HG03025 (cell line): ENCODE measurements at regions not wholly inside any gene's neighbourhood (a gene's known extent, or its start where the extent isn't known, plus 50 kb on each side); places are given as distances from the start of the nearest gene placed in this dataset.

Experiments
- ATAC-seq: cut with Tn5 transposase; IDR thresholded peaks from one replicate; pipeline ENCODE4 v1.9.1; 2021; ENCODE audit warnings: mild to moderate bottlenecking, moderate library complexity; ENCODE audit not compliant: unreplicated experiment, low FRiP score

DNA sequence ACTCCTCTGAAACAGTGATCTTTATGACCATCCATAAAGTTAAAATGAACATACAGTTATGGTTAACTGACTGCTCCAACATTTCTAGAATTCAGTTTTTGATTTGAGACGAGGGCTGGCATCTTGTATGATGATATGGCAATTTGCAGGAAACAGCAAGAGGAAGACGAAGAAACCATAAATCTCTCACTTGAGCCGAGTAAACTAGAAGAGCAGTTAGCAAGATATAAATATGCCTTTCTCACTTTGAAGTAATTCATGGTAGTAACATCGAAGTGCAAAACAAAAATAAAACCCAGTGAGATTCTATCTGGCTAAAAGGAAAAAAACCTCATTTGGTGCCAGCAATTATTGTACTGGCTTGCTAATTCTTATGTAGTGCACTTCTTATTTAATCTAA, 139.0 kb upstream of the SPRY1 start:
- ATAC-seq, result no peak

DNA sequence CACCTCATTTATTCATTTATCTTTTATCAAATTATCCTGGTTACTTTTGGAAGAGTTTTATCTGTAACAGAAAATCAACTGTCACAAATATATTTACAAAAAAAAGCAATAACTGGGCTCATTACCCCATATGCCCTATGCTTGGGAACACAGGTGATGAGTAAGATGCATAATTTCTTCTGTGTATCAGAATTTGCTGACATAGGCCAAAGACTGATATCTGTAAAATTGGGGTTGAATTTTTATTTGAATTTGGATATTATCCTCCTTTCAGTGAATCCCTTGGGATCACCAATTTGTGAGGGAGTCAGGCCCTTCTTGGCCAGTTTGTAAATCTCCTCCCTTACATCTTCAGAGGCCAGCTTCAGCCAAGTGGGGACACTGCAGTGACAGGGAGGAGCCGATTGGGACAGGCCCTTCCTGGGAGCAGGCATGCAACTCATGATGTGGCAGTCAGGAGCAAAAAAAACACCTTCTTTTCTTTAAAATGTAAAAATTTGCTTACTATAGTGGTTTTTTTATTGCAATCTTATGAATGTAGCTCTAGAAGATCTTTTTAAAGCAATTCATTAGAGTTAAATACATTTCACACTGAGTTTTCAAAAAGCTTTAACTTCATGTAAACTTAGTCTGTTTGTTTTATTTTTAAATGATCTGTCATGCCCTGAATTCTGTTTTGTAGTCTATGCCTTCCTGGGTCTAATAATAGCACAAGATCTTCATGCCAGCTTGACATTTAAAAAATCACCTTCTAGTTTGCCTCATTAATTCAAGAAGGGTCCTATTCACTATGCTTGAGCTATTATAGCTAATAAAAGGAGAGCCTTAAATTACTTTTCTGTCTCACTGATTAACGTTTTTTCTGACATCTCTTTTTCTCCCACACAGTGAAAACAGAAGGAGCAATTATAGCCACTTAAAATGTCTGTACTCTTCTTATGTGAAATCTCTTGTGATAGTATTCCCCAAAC, 136.6 kb upstream of the SPRY1 start:
- no peak for ATAC-seq

DNA sequence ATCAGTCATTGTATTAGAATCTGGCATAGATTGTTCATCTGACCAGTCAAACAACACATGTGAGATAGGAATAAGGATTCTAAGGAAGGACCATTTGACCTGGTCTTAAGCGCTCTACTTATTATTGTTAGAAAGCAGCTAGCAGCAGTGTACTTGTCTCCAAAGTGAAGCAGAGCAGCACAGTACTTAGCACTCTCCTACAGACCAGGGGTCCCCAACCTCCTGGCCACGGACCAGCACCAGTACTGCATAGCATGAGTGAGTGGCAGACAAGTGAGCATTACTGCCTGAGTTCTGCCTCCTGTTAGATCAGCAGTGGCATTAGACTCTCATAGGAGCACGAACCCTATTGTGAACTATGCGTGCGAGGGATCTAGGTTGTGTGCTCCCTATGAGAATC, 135.9 kb upstream of the SPRY1 start:
- ATAC-seq, result no peak

GRCh38 chr4:123262080-123262479, 134.5 kb upstream of the SPRY1 start:
- no peak for ATAC-seq

DNA sequence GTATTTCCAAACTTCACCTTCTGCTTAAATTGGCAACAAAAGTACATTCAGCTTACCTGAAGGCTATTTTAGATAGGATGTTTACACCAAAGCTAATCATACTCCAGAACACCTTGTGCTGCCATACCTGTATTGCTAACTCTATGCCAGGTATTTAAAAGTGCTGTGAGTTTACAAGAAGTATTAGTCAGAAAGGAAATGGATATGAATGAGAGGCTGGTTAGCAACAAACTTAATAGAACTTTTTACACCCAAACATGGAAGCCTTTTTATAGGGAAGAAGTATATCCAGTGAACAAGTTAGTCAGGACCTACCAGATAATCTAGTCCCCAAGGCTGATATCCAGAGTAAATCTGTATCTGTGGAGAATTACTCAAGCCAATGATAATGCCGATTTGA, 131.2 kb upstream of the SPRY1 start:
- no peak for ATAC-seq

GRCh38 chr4:123266221-123266620, 130.4 kb upstream of the SPRY1 start:
- no peak for ATAC-seq

GRCh38 chr4:123278755-123279154, 117.8 kb upstream of the SPRY1 start:
- ATAC-seq, result no peak

DNA sequence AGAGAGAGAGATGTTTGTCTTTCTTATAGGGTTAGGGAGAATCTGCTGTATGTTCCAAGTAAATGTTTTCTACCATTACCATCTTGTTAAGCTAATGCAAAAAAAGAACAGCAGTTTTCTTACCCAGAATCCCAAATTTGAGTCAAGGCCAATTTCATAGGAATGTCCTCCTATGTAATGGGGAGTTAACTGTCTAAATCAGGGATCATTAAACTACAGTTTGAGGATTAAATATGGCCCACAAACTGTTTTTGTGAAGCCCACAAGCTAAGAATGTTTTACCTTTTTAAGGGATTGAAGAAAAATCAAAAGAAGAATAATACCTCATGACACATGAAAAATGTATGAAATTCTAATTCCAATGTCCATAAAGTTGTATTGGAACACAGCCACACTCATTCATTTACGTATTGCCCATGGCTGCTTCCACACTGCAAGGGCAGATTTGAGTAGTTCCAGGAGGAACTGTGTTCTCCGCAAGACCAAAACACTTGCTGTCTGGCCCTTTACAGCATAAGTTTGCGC, 113.2 kb upstream of the SPRY1 start:
- no peak for ATAC-seq

DNA sequence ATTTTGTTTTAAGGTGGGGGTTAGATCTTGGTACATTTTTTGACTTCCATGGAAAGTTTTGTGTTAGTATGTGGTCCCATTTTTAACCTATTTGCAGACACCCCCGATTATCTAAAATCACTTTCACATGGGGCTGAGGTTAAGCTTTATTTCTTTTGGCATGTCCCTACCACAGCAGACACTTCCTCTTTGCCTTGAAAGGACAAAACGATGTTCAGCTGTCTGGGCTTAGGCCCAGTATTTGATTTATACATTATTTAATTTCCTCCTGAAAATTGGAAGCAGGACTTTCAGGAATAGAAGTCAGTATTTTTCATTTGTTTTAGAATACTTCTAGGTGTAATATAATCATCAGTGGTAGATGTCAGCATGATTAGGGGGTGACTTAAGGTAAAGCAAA, 112.4 kb upstream of the SPRY1 start:
- ATAC-seq, result no peak

- no peak for ATAC-seq
These were observed 109.6 kb upstream of the SPRY1 start for GRCh38 chr4:123286903-123287466.

GRCh38 chr4:123288309-123289025, 108.1 kb upstream of the SPRY1 start:
- ATAC-seq, result no peak

GRCh38 chr4:123291329-123291728, 105.3 kb upstream of the SPRY1 start:
- no peak for ATAC-seq

DNA sequence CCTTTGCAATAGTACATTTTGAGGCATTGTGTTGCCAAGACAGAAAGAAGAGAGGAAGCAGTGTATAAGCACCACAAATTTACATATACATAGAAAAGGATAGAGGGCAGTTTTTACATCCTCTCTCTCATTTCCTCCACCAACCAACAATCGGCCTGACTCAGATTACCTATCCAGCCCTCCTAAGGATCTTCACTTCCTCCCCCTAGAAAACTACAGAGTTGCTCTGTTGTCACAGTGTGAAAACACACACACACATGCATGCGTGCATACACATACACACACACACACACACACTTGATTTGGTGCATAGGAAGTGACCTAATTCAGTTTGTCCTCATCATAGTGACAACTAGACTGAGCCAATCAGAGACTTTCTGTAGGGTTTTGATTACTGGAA, 98.8 kb upstream of the SPRY1 start:
- ATAC-seq, result no peak

- no peak for ATAC-seq
These were observed 98.3 kb upstream of the SPRY1 start for GRCh38 chr4:123298261-123298660.

- ATAC-seq, result no peak
These were observed 97.8 kb upstream of the SPRY1 start for GRCh38 chr4:123298801-123299200.

- no peak for ATAC-seq
These were observed 97.3 kb upstream of the SPRY1 start for GRCh38 chr4:123299212-123299691.

DNA sequence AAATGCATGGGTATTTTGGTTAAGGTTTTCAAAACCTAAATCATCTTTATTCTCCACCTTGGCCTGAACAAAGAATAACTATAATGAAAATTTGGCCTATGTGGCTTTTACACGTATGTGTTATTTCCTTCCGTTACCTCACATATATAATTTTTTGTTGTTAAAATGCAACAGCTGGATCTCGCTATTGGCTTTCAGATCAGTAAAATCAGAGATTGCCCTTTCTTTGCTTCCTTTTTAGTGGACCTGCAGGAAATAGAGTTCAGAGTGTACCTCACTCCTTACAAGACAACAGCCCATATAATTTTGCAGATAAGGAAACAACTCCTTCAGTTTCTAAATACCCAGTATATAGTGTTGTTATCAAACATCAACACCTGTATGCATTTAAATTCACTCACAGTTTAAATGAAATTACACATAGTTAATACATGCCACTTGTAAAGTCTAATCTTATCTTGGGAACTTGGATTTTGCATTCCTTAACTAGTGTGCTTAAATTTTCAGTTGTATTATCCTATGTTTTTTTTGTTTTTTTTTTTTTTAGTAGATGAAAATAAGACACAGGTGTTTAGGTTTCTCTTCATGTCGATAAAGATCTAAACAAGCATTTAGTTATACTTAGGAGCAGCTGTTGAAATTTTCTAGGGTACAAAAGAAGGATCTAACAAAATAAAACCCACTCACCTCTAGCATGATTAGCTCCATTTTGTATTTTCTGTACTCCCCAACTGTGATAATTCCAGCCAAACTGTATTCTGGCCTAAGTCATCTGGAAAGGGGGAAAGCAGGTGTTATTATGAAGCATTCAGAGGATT, 96.2 kb upstream of the SPRY1 start:
- ATAC-seq, result no peak

DNA sequence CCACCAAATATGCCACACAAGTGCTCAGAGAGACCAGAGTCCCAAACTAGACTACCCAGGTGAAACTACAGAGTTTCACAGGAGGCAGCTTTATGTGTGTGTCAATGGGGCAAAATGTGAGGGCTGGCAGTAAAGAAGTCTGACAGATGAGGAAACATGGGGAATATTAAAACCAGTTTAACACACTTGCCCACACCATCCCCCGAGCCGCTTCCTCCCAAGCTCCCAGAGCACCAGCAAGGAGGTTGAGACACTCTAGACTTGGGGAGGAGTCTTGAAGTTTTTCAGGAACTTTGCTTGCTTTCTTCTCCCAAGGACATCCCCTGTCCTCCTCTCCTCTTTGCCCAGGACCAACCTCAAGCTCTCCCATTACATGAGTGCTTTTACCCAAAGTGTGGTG, 94.7 kb upstream of the SPRY1 start:
- no peak for ATAC-seq

GRCh38 chr4:123304151-123304964, 92.2 kb upstream of the SPRY1 start:
- ATAC-seq, result no peak
